HPDE6-E6E7 (cell line): ENCODE measurements at regions not wholly inside any gene's neighbourhood (a gene's known extent, or its start where the extent isn't known, plus 50 kb on each side); places are given as distances from the start of the nearest gene placed in this dataset.
"Not testable (repeated sequence)": the region's sequence is repeated elsewhere in the genome, so short reads cannot be mapped to it uniquely, and the experiment has no call there.

Experiments used
- DNase-seq: peaks from one replicate; pipeline ENCODE4 v3.0.0; 2011; ENCODE audit warnings: missing footprints; ENCODE audit errors: extremely low spot score

GRCh38 chr2:94737145-94737544 lies 134.1 kb upstream of the TEKT4 start:
- DNase-seq: not testable (repeated sequence)

- not testable (repeated sequence) for DNase-seq
Observed at GRCh38 chr2:94737736-94738342, 133.4 kb upstream of the TEKT4 start.

DNA sequence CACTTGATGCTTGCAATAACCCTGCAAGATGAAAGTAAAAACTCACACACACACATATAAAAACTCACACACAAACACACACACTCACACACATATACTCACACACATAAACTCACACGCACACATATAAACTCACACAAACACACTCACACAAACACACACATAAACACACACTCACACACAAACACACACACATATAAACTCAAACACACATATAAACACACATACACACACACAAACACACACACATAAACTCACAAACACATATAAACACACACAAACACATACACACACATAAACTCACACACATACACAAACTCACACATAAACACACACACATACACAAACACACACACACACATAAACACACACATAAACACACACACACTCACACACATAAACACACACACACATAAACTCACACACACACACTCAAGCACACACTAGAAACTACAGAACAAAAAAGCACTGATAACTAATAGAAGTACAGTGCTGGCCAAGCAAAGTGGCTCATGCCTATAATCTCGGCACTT lies 117.7 kb upstream of the TEKT4 start:
- no peak for DNase-seq

GRCh38 chr2:94758546-94758945 lies 112.7 kb upstream of the TEKT4 start:
- DNase-seq: no peak

DNA sequence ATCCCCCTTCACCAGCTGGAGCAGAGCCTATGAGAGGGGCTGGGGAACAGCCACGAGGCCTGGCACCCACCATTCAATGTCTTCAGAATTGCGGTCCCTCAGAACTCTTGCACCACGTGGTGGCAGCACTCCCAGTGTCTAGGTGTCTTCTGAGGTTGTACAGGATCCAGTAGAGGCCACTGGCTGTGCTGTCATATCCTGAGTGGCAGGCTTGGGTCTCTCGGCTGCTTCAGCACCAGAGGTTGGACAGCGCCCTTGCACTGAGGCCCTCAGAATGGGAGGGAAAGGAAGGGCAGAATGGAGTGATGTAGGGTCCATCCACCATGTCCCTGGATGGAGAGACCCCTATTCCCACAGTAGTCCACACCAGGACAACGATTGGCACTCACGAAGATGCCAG lies 112.0 kb upstream of the TEKT4 start:
- no peak for DNase-seq

DNA sequence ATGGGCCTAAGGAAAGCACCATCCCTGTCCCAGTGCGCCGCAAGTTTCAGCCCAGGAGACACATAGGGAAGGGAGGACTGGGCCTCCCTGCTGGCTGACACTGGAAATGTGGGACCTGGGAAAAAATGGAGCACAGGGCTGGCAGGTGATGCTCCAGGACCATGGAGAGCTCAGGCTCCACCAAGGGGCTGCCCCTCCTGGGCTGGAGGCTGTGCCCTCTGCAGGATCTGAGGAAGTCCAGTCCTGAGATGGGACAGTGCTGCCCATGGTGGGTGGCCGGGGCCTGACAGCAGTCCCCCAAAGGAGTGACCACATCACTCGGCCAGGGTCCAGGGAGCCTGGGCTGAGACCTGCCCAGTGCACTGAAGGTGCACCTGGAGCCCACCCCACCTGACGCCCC lies 108.6 kb upstream of the TEKT4 start:
- DNase-seq: no peak

DNA sequence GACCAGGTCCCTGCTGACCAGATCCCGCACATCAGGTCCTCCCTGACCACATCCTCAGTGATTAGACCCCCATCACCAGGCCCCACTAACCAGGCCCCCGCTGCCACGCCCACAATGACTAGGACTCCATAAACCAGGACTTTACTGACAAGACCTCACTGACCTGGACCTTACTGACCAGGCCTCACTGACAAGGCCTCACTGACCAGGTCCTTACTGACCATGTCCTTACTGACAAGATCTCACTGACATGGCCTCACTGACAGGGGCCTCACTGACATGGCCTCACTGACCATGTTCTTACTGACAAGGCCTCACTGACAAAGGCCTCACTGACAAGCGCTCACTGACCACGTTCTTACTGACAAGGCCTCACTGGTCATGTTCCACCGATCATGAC lies 107.9 kb upstream of the TEKT4 start:
- DNase-seq: no peak

- not testable (repeated sequence) for DNase-seq
Observed at GRCh38 chr2:94764331-94764730, 106.9 kb upstream of the TEKT4 start.

DNA sequence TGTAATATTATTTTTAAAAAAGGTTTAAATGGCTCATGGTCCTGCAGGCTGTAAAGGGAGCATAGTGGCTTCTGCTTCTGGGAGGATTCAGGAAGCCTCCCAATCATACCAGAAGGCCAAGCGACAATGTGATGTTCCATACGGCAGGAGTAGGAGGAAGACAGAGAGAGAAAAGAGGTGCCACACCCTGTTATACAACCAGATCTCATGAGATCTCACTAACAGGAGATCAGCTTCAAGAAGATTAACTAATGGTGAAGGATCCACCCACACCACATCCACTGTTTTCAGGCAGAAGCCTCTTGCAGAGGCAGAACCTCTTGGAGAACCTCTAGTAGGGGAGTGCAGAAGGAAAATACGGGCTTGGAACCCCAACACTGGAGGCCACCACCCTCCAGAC lies 103.9 kb upstream of the TEKT4 start:
- no peak for DNase-seq

GRCh38 chr2:94769733-94770132 lies 101.5 kb upstream of the TEKT4 start:
- DNase-seq: no peak

GRCh38 chr2:94774851-94775250 lies 96.4 kb upstream of the TEKT4 start:
- no peak for DNase-seq

DNA sequence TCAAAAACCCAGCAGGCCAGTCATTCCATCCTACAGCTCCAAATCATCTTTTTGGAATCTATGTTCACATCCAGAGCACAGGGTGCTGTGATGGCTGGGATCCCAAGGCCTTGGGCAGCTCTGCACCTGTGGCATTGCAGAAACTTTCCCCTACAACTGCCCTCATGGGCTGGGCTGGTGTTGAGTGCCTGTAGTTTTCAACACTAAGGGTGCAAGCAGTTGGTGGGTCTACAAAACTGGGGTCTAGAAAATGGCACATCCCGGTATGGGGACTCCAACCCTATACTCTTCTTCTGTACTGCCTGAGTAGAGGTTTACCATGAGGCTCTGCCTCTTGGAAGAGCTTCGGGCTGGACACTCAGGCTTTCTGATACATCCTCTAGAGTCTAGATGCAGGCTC lies 95.2 kb upstream of the TEKT4 start:
- DNase-seq: no peak

DNA sequence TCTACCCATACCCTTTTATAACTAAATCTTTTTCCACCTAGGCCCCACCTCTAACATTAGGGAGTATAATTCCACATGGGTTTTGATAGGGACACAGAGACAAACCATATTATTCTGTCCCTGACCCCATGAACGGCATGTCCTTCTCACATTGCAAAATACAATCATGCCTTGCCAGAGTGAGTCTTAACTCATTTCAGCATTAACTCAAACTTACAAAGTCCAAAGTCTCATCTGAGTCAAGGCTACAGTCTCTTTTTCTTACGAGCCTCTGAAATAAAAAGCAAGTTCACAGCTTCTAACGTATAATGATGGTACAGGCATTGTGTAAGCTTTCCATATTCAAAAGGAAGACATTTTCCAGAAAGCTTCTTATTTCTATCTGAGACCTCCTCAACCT lies 86.1 kb upstream of the TEKT4 start:
- not testable (repeated sequence) for DNase-seq

- DNase-seq: not testable (repeated sequence)
Observed at GRCh38 chr2:94786424-94786823, 84.8 kb upstream of the TEKT4 start.

DNA sequence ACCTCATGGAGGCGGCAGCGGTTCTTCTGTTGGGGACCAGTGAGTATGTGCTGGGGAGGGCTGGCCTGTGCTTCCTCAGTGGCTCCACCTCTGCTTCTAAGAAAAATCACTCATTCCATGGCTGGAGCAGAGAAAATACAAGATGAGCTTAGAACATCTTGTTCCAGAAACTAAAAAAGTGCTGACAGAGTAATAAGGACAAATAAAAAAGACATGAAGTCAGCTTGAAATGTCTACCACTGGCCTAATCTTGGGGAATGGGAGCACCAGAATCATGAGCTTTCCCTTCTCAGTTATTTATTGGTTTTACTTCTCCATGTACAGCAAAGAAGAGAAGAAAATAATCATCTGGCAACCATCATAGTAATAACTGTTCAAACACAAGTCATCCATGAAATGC lies 81.1 kb upstream of the TEKT4 start:
- DNase-seq: not testable (repeated sequence)

DNA sequence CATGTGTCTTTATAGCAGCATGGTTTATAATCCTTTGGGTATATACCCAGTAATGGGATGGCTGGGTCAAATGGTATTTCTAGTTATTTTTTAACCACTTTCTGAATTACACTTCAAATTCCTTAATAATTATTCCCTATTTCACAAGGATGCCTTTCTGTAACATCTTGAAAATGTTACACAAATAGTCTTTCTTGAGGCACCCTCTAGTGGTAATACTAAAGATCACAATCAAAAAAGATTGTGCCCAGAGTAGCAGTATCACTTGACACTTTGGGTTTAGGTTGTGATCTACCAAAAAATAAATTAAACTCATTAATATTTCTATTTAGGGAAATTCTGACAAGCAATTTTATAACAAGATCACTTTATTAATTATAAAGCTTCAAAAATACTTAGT lies 74.0 kb upstream of the TEKT4 start:
- DNase-seq: not testable (repeated sequence)
